ENCODE measurements at regions not wholly inside any gene's neighbourhood (a gene's known extent, or its start where the extent isn't known, plus 50 kb on each side); places are given as distances from the start of the nearest gene placed in this dataset.

GRCh38 chr9:88077071-88077617 lies 61.1 kb downstream of the SPATA31C2 start:
- Mint-ChIP-seq H3K27ac (no peak overlapping the region), H3K4me3 (peak overlapping the region; percentile 81), H3K9me3 (no peaks in the 10 kb centered on the region), H3K4me1 (peaks cover 13% of the 10 kb centered on the region), H3K36me3 (ENCODE audit: low read depth) (no peaks in the 10 kb centered on the region), H3K27me3 (peaks cover 63% of the 10 kb centered on the region)
- intact Hi-C loops (cut with micrococcal nuclease) = no loop called here
- DNase-seq = no peak

- peaks cover 13% of the 10 kb centered on the region for H3K4me1 Mint-ChIP-seq
- DNase-seq = peak; percentile 75
- no peaks in the 10 kb centered on the region for H3K36me3 Mint-ChIP-seq (ENCODE audit: low read depth)
- H3K4me3 Mint-ChIP-seq = peak overlapping the region; percentile 81
- H3K9me3 Mint-ChIP-seq = no peaks in the 10 kb centered on the region
- intact Hi-C loops (cut with micrococcal nuclease) = no loop called here
- peak overlapping the region; percentile 35 for H3K27ac Mint-ChIP-seq
- peaks cover 68% of the 10 kb centered on the region for H3K27me3 Mint-ChIP-seq
Observed at GRCh38 chr9:88076286-88077070, 61.8 kb downstream of the SPATA31C2 start.

- DNase-seq = no peak
- Mint-ChIP-seq H3K27ac (no peak overlapping the region), H3K36me3 (ENCODE audit: low read depth) (no peaks in the 10 kb centered on the region), H3K4me3 (peak overlapping the region; percentile 81), H3K9me3 (no peaks in the 10 kb centered on the region), H3K4me1 (peaks cover 13% of the 10 kb centered on the region), H3K27me3 (peaks cover 72% of the 10 kb centered on the region)
- intact Hi-C loops (cut with micrococcal nuclease) = no loop called here
Observed at GRCh38 chr9:88075966-88076285, 62.3 kb downstream of the SPATA31C2 start.

- intact Hi-C loops (cut with micrococcal nuclease) = no loop called here
Observed at GRCh38 chr9:88075506-88075905, 62.8 kb downstream of the SPATA31C2 start.

GRCh38 chr9:88074931-88075330 lies 63.3 kb downstream of the SPATA31C2 start:
- peaks cover 13% of the 10 kb centered on the region for H3K4me1 Mint-ChIP-seq
- H3K9me3 Mint-ChIP-seq = no peaks in the 10 kb centered on the region
- no peak overlapping the region for H3K4me3 Mint-ChIP-seq
- intact Hi-C loops (cut with micrococcal nuclease) = no loop called here
- no peak overlapping the region for H3K27ac Mint-ChIP-seq
- no peak for DNase-seq
- H3K36me3 Mint-ChIP-seq (ENCODE audit: low read depth) = no peaks in the 10 kb centered on the region
- peaks cover 78% of the 10 kb centered on the region for H3K27me3 Mint-ChIP-seq

More at GRCh38 chr9:88075506-88075905, 62.8 kb downstream of the SPATA31C2 start:
- Mint-ChIP-seq H3K27me3 (peaks cover 73% of the 10 kb centered on the region), H3K9me3 (no peaks in the 10 kb centered on the region), H3K36me3 (ENCODE audit: low read depth) (no peaks in the 10 kb centered on the region), H3K4me3 (peak overlapping the region; percentile 17), H3K27ac (no peak overlapping the region), H3K4me1 (peaks cover 13% of the 10 kb centered on the region)
- no peak for DNase-seq

- Mint-ChIP-seq H3K4me1 (peaks cover 13% of the 10 kb centered on the region), H3K27me3 (peaks cover 72% of the 10 kb centered on the region), H3K9me3 (no peaks in the 10 kb centered on the region), H3K36me3 (ENCODE audit: low read depth) (no peaks in the 10 kb centered on the region), H3K4me3 (no peak overlapping the region), H3K27ac (no peak overlapping the region)
- DNase-seq = no peak
- intact Hi-C loops (cut with micrococcal nuclease) = no loop called here
Observed at GRCh38 chr9:88072831-88073375, 65.4 kb downstream of the SPATA31C2 start.

GRCh38 chr9:88071331-88071730 lies 66.9 kb downstream of the SPATA31C2 start:
- Mint-ChIP-seq H3K4me3 (no peak overlapping the region), H3K27me3 (peaks cover 59% of the 10 kb centered on the region), H3K9me3 (no peaks in the 10 kb centered on the region), H3K4me1 (peaks cover 8% of the 10 kb centered on the region), H3K27ac (no peak overlapping the region), H3K36me3 (ENCODE audit: low read depth) (no peaks in the 10 kb centered on the region)
- no peak for DNase-seq
- intact Hi-C loops (cut with micrococcal nuclease) = no loop called here

- Mint-ChIP-seq H3K27ac (no peak overlapping the region), H3K9me3 (no peaks in the 10 kb centered on the region), H3K36me3 (ENCODE audit: low read depth) (no peaks in the 10 kb centered on the region), H3K4me3 (no peak overlapping the region), H3K4me1 (no peaks in the 10 kb centered on the region), H3K27me3 (peaks cover 14% of the 10 kb centered on the region)
- intact Hi-C loops (cut with micrococcal nuclease) = no loop called here
- no peak for DNase-seq
Observed at GRCh38 chr9:88065619-88066018, 72.7 kb downstream of the SPATA31C2 start.

GRCh38 chr9:88064554-88064953 lies 73.7 kb downstream of the SPATA31C2 start:
- no peak for DNase-seq
- H3K4me3 Mint-ChIP-seq = no peak overlapping the region

GRCh38 chr9:88060746-88061145 lies 77.5 kb downstream of the SPATA31C2 start:
- DNase-seq = no peak
- H3K27me3 Mint-ChIP-seq = no peaks in the 10 kb centered on the region
- no peaks in the 10 kb centered on the region for H3K4me1 Mint-ChIP-seq
- intact Hi-C loops (cut with micrococcal nuclease) = no loop called here
- H3K36me3 Mint-ChIP-seq (ENCODE audit: low read depth) = no peaks in the 10 kb centered on the region
- H3K27ac Mint-ChIP-seq = no peak overlapping the region
- no peak overlapping the region for H3K4me3 Mint-ChIP-seq
- no peaks in the 10 kb centered on the region for H3K9me3 Mint-ChIP-seq

More at GRCh38 chr9:88064554-88064953, 73.7 kb downstream of the SPATA31C2 start:
- peaks cover 5% of the 10 kb centered on the region for H3K27me3 Mint-ChIP-seq
- H3K36me3 Mint-ChIP-seq (ENCODE audit: low read depth) = no peaks in the 10 kb centered on the region
- no peaks in the 10 kb centered on the region for H3K4me1 Mint-ChIP-seq
- no peak overlapping the region for H3K27ac Mint-ChIP-seq
- H3K9me3 Mint-ChIP-seq = no peaks in the 10 kb centered on the region
- intact Hi-C loops (cut with micrococcal nuclease) = no loop called here

- Mint-ChIP-seq H3K36me3 (ENCODE audit: low read depth) (no peaks in the 10 kb centered on the region), H3K4me1 (no peaks in the 10 kb centered on the region), H3K9me3 (peaks cover under 1% of the 10 kb centered on the region), H3K4me3 (no peak overlapping the region), H3K27ac (no peak overlapping the region), H3K27me3 (no peaks in the 10 kb centered on the region)
- no peak for DNase-seq
- intact Hi-C loops (cut with micrococcal nuclease) = no loop called here
Observed at GRCh38 chr9:88059469-88059868, 78.8 kb downstream of the SPATA31C2 start.

GRCh38 chr9:88056876-88057275 lies 81.4 kb downstream of the SPATA31C2 start:
- Mint-ChIP-seq H3K4me1 (no peaks in the 10 kb centered on the region), H3K27ac (no peak overlapping the region), H3K27me3 (no peaks in the 10 kb centered on the region), H3K4me3 (no peak overlapping the region), H3K36me3 (ENCODE audit: low read depth) (no peaks in the 10 kb centered on the region), H3K9me3 (peaks cover 5% of the 10 kb centered on the region)
- DNase-seq = no peak
- intact Hi-C loops (cut with micrococcal nuclease) = no loop called here

- Mint-ChIP-seq H3K9me3 (peaks cover 5% of the 10 kb centered on the region), H3K4me1 (peaks cover 7% of the 10 kb centered on the region), H3K36me3 (ENCODE audit: low read depth) (no peaks in the 10 kb centered on the region), H3K27ac (no peak overlapping the region), H3K4me3 (no peak overlapping the region), H3K27me3 (no peaks in the 10 kb centered on the region)
- no peak for DNase-seq
- intact Hi-C loops (cut with micrococcal nuclease) = no loop called here
Observed at GRCh38 chr9:88053856-88054501, 79.6 kb upstream of the CDK20 start.

GRCh38 chr9:88052321-88052965 lies 78.1 kb upstream of the CDK20 start:
- no peak for DNase-seq
- Mint-ChIP-seq H3K4me1 (peaks cover 7% of the 10 kb centered on the region), H3K27ac (no peak overlapping the region), H3K4me3 (no peak overlapping the region), H3K27me3 (peaks cover 2% of the 10 kb centered on the region), H3K36me3 (ENCODE audit: low read depth) (no peaks in the 10 kb centered on the region), H3K9me3 (peaks cover 5% of the 10 kb centered on the region)
- intact Hi-C loops (cut with micrococcal nuclease) = no loop called here

All from activated CD4-positive, alpha-beta T cell treated with anti-CD3 and anti-CD28 coated beads, Interleukin-2, amount 10 ng/mL, durations not matched to agents 24 days and 14 days (primary cell).